GM19035 (cell line): ENCODE measurements at regions not wholly inside any gene's neighbourhood (a gene's known extent, or its start where the extent isn't known, plus 50 kb on each side); places are given as distances from the start of the nearest gene placed in this dataset.
"Not testable (repeated sequence)": the region's sequence is repeated elsewhere in the genome, so short reads cannot be mapped to it uniquely, and the experiment has no call there.

Source experiments
- ATAC-seq: cut with Tn5 transposase; IDR thresholded peaks from one replicate; pipeline ENCODE4 v1.9.1; 2021; ENCODE audit not compliant: unreplicated experiment

DNA sequence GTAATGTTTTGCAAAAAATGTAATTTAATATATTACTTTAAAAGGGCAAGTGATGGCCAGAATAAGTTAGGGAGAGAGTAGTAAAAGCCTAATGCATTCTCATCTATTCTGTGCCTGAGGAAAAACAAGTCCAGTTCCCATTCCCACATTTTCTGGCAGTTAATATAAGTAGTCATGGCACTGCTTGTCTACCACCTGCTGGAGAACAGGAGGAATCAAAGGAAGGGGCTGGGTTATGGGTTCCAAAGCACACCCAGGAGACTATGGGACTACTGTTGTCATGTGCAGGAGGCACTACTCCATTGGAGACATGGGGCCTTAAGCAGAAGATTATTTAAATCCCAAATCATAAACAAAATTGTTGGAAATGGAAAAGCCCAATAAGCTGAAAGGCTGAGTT, 2618.6 kb downstream of the ARAP2 start:
- ATAC-seq = no peak

DNA sequence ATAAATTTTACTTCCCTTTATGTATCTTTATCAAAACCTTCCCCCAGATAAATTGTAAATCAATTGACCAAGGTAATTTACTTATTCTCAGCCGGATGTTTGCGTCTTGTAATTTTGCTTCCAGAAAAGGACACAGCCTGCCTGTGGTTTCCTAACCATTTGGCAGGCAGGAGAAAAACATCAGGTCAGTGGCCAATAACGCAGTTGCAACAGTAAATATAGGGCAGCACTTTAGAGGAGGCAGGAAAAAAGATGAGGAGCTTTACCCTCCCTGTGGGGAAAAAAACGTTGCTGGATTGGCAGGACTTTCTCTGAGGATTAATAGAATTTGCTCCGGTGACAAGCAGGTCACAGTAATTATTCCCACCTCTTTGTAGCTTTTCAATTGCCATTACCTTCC, 2618.1 kb downstream of the ARAP2 start:
- no peak for ATAC-seq

DNA sequence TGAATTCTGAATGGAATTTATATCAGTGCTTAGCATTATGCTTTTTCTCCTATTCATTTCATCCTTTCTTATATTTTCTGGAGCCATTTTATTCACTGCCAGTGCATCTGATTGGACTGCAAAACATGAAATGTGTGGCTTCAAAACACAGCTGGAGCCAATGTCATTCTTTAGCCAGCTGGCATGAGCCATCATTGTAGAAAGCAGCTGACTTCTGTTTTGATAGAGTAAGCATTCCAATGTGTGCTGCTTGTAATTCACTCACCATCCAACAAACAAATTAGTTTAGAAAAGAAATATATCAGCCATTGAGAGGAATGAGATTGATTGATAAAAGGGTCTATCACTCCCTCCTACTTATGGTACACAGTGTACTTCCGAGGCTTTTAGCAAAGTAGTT, 2616.0 kb downstream of the ARAP2 start:
- no peak for ATAC-seq

DNA sequence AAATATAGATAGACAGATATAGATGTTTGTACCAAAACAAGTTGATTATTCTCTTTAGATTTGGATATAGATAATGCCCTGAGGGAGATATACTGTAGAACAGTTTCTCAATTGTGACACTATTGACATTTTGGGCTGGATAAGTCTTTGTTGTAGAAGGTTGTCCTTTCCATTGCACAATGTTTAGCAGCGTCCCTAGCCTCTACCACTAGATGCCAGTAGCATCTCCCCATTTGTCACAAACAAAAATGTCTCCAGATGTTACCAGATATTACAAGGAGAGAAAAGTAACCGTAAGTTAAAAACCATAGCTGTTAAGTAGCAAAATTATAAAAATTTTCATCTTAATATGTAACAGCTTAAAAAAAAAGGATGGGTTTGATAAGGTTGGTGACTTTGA, 2595.3 kb downstream of the ARAP2 start:
- no peak for ATAC-seq

DNA sequence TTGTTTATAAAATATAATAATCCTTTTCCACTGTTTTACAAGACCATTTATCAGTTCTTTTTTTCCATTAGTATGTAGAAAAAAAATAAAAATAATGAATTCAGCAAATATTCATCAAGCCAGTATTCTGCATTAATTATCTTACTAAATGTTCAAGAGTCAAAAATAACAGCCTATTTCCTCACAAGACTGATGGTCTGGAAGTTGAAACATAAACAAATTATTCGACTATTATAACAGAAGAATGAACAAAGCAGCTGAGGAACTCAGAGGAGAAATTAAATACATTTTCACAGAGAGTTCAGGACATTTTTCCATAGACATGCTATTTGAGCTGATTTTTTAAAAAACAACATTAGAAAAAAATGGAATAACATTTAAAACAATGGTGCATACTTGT, 2594.8 kb downstream of the ARAP2 start:
- ATAC-seq = no peak

DNA sequence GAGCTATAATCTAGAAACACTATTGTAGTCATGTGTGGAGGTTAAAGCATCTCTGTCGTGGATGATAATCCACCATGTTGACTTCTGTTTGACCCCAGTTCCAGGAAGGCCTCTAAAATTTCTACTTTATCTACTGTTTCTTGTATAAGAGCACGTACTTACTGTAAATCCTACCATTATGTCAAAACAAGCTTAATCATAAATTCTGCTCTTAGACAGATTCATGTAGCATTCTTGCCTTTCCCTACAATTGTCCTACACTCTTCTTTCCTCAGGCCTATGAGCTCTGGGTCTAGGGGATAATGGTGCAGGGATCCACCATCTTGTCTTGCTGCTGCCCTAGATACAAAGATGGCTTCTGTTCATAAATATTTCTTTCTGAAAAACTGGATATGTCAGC, 2594.3 kb downstream of the ARAP2 start:
- ATAC-seq = no peak

DNA sequence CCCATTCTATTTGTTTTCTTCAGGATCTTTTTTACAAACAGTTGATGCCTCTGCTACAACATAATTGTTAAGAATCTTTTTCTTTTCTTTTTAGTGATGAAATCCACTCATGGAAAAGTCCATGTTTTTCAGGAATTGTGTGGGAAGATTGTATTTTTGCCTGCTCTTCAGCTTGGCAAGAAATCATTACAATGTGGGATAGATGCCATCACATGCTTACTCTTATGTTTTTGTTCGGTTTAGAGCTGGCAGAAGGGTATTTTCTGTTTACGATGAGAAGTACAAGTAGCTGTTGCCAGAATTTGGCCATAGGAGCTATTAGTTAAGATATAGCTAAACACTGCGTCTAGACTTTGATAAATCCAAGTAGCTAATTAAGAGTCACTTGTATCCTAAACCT, 2585.3 kb downstream of the ARAP2 start:
- no peak for ATAC-seq

DNA sequence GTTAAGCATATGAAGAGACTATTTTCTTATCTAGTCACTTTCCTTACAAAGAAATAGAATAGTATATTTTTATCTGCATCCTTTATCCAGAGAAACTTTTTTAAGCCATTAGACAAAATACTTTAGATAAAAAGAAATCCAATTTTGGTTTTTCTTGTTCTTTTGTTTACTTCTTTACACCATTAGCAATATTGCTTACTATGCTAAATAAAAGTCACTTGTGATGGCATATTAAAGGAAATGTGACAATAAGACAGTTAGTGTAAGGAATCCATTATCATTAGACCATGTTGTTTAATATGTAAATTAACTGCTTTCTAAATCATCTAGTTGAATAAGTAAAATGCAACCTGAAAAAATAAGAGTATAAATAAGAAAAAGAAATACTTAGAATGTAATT, 2582.7 kb downstream of the ARAP2 start:
- ATAC-seq = no peak

DNA sequence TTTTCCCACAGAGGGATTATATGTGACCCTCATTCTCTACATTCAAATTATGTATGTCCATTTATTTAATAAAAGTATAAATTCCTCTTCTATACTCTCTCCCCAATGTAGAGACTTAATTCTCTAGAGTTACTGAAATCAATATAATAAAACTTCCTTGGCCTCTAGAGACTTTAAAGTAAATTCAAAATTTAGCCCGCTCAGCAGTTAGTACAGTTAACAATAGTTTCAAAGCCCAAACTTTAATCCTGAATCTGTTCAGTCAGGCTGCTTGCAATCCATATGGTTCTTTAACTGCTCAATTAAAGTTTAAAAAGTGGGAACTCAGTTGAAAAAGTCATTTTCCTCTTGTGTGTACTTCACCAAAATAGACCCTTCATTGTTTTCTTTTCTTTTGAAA, 2558.4 kb downstream of the ARAP2 start:
- no peak for ATAC-seq

DNA sequence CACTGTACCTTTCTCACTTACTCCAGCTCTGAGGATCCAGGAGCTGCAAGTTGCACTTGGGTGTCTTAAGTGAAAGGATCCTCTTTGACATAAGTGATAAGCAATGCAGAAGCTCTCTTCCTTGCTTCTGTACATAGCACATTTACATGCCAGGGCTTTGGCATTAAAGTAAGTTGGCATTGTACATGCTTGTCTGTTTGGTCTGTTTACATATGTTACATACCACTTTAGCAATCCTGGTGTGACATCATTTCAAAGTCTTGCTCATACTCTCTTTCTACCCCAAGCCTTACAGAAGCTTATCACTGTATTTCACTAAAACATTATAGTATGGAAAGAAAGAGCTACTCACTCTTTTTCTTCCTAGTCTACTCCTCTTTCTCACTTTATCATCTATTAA, 2548.3 kb downstream of the ARAP2 start:
- ATAC-seq = no peak

DNA sequence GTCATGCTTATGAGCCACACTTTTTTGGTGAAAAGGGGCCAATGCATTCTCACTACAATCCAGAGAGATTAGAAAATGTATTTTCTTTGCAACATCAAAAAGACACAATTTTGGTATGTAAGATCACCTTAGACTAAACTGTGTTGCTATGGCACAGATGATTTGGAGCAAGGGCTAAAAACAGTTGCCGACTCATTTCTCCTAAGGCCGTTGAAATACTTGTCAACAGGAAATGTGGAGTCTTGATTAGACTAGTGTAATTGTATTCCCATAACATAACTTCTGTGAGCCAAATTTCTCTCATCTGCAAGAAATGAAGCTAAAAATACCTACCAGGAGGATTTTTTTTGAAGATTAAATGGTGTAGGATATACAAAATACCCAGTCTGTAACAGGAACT, 2547.7 kb downstream of the ARAP2 start:
- no peak for ATAC-seq

DNA sequence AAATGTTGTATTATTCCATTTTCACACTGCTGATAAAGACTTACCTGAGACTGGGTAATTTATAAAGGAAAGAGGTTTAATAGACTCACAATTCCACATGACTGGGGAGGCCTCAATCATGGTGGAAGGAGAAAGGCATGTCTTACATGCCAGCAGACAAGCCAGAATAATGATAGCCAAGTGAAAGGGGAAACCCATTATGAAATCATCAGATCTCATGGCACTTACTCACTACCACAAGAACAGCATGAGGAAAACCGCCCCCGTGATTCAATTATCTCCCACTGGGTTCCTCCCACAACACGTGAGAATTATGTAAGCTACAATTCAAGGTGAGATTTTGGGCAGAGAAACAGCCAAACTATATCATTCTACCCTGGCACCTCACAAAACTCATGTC, 2535.1 kb downstream of the ARAP2 start:
- ATAC-seq = no peak

DNA sequence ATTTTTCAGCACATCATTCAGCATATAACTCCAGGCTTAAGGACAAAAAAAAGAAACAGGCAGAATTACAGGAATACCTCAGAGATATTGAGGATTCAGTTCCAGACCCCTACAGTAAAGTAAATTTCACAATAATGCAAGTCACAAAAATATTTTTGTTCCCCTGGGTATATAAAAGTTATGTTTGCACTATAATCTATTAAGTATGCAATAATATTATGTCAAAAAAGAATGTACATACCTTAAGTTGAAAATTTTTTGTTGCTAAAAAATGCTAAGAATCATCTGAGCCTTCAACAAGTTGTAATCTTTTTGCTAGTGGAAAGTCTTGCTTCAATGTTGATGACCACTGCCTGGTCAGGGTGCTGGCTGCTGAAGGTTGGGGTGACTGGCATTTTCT, 2532.5 kb downstream of the ARAP2 start:
- ATAC-seq = no peak

DNA sequence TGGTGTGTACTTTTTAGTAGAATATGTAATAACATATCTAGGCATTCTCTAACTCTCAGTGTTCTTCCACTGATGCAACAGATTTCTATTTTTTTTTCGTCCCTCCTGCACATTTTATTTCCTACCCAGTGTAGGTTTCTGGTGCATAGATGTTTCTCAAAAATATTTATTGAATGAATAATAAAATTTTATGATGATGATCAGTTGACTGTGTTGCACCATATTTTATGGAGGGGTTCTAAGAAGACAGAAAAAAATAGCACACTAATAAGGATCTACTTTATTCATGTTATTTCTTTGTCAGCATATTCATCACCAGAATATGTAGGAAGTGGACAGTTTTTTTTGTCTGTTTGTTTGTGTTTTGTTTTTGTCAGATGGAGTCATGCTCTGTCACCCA, 2529.3 kb downstream of the ARAP2 start:
- no peak for ATAC-seq

DNA sequence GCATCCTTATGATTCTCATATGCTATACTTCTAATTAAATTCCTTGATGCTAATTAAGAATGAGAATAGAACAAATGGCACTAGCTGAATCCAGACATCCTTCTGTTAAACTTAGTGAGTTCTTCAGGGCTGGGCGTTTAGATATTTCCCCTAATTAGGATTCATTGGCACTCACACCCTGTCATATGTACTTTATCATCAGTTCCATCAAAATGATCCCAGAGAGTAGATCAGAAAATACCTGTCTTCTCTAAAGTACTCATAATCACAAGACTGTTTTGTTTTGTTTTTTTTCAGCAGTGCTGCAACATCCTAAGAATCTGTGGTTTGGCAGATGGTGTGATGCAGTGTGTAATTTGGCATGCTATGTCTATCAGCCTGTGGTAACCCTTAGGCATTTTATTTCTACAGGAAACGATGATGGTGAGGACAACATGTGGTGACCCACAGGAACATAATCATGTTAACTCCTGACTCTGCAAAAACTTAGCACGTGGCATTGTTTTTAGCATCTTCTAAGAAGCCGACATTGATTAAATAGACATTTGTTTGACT, 2528.4 kb downstream of the ARAP2 start:
- ATAC-seq = no peak

DNA sequence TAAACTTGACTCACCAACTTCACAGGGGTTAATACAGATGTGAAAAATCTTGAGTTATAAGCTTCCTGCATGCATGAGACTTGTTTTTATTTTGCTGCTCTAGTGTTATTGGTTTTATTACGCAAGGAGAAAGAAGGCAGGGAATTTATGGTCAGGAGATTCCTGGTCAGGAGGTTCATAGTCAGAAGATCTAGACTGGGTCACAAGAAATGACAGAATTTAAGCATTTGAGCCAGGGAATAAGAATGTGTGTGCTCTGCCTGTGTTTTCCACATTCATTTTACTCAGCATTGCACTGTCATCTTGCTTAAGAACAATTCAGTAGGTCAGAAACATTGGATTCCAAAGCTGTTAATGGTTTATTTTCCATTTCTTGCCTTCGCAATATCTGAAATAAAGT, 2522.1 kb downstream of the ARAP2 start:
- no peak for ATAC-seq

DNA sequence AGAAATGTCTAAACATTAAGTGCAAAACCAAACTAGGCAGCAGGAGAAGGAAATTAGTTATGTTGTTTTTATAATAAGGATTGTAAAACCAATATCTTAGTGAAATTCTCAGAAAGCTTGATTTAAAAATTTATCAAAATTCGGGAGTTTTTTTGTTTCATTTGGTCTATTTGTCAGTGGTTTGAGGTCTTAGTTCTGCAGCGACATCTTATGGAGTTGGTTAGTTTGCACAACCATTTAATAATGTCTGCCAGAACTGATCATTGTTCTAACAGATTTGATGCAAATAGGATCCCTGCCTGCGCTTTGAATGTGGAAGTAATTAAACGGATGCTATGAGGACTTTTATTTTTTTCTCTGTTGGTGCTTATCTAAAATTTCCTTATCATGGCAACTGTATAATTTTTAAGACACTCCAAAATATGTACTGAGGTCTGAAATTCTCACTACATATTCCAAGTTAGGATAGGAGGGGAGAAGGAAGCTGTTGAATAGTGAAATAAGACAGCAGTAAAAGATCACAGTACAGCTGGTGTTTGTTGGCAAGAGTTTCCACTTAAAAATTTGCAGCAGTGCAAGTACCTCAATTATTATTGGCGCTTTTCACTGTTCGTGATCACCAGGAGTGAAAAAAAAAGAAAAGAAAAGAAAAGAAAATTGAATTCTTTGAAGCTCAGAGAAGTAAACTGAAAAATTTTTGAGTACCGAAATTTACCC, 2521.4 kb downstream of the ARAP2 start:
- no peak for ATAC-seq

DNA sequence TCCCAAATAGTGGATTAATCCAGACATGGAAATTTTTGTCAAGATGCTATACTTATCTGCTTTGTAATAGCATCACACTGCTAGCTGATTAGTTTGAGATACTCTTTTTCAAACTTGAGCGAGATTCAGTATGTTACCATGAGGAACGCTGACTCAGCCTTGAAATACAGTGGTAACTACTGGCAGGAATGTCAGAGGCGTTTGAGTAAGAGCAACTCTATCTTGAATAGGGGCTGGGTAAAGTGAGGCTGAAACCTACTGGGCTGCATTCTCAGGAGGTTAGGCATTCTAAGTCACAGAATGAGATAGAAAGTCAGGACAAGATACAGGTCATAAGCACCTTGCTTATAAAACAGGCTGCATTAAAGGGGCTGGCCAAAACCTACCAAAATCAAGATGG, 2519.6 kb downstream of the ARAP2 start:
- no peak for ATAC-seq

DNA sequence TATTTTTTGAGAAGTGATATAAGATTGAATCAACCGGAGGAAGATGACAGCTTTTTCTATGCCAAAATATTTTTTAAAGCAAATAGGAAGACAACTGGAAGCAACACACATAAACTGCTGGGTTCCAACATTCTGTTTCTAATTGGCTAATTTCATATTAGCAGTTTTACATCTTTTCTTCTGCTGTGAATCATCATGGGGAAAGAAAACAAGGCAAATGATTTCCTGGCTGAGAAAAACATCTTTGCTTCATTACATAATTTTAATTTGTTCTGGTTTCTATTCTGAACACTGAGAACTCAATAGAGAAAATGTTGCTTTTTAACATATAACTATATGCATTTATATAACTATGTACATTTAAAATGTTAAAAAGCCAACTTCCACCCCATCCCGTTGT, 2518.5 kb downstream of the ARAP2 start:
- ATAC-seq = no peak

DNA sequence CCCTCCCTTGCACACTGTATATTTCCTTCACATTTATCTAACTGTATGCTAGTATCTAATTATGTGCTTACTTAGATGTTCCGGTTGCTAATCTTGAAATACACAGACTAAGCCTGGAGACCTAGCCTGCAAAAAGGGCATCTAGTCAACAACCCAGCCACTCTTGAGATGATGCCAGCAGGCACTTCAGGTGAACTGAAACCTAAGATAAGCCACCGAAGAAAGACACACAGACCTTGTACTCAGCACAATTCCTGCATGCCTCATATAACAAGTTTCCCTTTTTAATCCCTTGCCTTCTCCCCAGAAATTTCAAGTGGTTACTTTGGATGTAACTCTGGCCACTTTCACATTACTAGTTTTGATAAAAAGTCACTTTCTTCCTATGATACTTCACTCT, 2506.6 kb downstream of the ARAP2 start:
- ATAC-seq = no peak

DNA sequence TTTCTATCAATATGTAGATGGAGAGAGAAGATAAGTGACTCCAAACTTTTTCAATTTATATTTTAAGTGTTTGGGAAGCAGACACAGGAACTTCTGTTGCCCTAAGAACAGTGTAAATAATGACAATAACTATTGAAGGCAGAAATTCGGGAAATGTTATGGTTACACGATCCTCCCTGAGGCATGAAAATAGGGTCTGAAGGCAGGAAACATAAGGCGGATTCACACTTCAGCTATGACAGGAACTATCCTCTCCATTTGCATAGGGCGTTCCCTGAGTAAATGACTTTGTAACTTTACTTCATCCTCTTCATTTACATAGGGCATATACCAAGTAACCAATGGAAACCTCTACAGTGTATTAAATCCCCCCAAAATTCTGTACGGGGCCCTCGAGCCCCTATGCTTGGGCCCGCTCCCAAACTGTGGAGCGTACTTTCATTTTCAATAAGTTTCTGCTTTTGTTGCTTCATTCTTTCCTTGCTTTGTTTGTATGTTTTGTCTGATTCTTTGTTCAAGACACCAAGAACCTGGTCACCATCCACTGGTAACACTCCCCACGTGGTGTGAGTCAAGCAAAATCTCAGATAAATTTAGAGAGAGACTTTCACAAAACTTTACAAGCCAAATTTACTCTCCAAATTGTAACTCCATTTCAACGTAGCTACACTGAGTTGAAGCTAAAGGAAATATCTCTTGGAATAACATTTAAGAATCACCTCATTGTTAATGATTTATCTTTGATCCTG, 2504.3 kb downstream of the ARAP2 start:
- no peak for ATAC-seq

DNA sequence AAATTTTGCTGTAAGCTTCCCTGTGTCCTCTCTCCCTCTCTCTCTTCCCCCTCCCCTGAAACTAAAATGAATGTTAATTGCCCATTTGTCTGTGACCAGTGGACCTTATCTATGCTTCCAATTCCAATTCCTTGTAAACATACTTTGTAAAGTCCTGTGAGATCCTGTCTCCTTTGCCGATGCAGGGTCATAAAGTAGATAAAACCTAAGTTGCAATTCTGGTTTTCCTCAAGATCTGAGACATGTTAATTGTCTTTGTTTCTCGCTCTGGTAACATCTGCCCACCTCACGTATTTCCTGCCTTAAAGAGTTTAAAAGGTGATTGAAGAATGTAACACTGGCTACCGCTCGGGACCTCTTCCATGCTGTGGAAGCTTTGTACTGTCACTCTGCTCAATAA, 2503.4 kb downstream of the ARAP2 start:
- ATAC-seq = not testable (repeated sequence)

DNA sequence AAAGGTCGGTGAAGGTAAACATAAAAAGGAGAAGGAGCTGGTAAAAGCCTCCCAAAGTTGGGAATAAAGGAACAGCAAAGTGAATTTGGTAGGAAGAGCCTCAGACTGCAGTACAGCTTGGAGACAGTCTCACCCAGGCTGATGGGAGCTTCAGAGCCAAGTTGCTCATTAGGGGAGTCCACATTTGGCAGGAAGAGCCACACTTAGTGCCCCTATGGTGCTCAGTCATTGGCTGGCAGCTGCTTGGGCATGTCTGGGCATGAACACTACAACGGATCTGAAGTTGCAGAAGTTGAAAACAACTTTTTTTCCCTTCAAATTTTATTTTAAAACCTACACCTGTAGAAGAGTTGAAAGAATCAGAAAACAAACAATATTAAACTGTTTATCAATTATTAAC, 2497.3 kb downstream of the ARAP2 start:
- peak; percentile 74 for ATAC-seq
